ENCODE measurements at regions not wholly inside any gene's neighbourhood (a gene's known extent, or its start where the extent isn't known, plus 50 kb on each side); places are given as distances from the start of the nearest gene placed in this dataset.

DNA sequence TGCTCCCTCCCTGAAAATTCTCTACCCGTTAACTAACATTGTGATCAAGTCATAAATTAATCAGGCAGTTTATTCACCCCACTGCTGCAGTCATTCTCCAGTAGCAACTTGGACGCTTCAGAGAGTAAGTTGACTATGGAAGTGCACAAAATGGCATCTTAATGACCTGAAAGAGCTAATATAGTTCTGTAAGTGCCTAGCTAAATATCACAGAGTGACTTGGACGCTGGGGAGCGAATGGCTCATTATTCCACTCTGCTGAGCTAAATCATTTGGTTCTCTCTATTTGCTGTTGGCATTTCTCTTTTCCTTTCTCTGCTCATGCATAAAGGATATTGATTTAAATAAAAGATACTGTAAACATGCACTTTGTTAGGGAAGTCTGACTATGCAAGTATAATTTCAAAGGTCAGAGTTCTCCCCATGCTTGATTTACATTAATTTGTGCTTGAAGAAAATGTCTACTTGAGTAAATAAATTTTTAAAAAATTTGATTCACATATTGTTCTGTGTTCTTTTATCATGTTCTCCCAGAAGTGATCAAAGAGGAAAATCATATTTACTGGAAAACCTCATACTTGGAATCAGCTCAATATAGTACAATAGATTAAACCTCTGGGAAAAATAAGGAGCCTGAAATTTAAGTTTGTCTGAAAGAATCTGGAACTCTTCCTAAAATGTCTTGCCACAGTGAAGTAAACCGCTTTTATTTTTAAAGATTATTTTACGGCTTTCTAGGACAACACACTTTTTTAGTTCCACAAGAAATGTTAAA lies 169.5 kb upstream of the HAPLN1 start:
- no peak for DNase-seq (ENCODE audit: low read depth)
- no peaks in the 10 kb centered on the region for H3K36me3 ChIP-seq (ENCODE audit: control insufficient read depth, insufficient read depth, low read length)
- no peak overlapping the region for H3K4me3 ChIP-seq (ENCODE audit: low read depth, low read length)
- no peak for FAIRE-seq
- no peaks in the 10 kb centered on the region for H3K27me3 ChIP-seq (ENCODE audit: control insufficient read depth, insufficient read depth, low read length)
- TF ChIP-seq, protein P1, sequence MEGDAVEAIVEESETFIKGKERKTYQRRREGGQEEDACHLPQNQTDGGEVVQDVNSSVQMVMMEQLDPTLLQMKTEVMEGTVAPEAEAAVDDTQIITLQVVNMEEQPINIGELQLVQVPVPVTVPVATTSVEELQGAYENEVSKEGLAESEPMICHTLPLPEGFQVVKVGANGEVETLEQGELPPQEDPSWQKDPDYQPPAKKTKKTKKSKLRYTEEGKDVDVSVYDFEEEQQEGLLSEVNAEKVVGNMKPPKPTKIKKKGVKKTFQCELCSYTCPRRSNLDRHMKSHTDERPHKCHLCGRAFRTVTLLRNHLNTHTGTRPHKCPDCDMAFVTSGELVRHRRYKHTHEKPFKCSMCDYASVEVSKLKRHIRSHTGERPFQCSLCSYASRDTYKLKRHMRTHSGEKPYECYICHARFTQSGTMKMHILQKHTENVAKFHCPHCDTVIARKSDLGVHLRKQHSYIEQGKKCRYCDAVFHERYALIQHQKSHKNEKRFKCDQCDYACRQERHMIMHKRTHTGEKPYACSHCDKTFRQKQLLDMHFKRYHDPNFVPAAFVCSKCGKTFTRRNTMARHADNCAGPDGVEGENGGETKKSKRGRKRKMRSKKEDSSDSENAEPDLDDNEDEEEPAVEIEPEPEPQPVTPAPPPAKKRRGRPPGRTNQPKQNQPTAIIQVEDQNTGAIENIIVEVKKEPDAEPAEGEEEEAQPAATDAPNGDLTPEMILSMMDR (IDR thresholded peaks at IDR 0.05; ENCODE audit: insufficient read depth, low read length, severe bottlenecking), result no peak

DNA sequence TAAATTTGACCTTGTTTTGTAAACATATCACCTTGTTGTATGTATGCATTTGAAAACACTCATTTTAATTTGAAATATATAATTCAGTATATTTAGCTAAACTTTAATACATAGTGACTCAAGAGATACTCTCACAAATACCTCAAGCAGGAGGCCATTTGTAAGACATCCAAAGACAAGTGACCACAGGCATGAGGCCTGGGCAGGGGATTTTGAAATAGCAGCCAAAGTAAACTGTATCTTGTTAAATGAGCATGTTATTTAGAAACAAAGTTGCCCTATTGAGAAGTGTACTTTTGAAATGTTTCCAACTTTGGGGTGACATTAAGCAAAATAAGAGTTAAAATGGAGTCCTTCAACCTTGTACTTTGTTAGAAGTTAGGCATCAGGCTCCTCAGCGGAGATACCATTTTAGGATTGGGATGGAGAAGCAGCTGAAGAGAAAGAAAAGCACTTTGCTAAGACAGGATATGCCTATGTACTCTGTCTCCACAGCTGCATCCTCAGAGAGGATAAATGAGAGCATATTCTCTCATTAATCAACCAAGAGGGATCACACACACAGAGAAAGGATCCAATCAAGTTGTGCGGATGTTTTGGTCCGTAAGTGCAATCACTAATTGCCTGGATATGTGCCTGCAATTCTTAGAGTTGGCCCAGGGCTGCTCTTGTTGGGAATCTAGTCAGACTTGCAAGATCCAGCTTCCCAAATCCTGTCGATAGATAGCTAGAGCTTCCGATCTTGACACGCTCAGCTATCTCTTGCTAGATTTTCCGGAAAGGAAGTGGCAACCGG lies 157.5 kb upstream of the HAPLN1 start:
- DNase-seq (ENCODE audit: low read depth) (no peak), FAIRE-seq (no peak)
- TF ChIP-seq, protein P1 (IDR thresholded peaks at IDR 0.05; ENCODE audit: insufficient read depth, low read length, severe bottlenecking), result no peak
- no peaks in the 10 kb centered on the region for H3K27me3 ChIP-seq (ENCODE audit: control insufficient read depth, insufficient read depth, low read length)
- H3K36me3 ChIP-seq (ENCODE audit: control insufficient read depth, insufficient read depth, low read length), result no peaks in the 10 kb centered on the region
- H3K4me3 ChIP-seq (ENCODE audit: low read depth, low read length), result no peak overlapping the region

DNA sequence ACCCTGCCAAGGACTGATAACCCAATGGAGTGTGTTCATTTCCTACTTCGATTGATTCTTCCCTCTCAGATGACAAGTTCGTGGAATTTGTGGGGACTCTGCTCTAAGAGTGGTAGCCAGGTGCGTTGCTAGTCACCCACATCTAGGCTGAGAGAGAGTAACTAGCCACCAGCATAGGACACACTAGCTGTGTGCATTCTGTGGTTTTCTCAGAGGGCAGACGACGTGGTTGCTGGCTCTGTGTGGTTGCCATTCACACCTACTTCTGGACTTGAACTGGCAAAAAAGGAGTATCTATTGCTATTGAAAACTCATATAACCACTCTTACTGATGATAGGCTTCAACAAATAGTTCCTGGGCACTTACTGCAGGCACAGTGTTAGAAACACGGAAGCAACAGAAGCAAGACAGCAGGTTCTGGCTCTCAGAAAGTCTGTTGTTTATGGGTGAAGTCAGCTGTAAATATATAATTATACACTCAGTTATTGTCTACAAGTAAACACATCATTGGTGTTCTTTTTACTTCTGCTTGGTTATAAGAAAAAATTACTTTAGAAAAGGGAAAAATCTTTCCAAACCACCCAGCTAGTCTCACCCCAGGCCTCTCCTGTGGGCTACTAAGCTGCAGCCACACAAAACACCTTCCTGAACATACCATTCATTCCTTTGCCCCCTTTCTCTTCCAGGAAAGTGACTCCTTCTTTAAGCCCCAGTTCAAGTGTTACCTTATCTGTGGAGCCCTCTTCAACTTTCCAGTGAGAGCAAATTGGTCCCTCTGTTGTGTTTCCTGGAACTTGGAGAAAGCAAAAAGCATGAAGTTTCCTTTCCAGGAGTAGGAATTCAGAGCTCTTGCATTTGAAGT lies 151.1 kb upstream of the HAPLN1 start:
- H3K27me3 ChIP-seq (ENCODE audit: control insufficient read depth, insufficient read depth, low read length), result no peaks in the 10 kb centered on the region
- DNase-seq (ENCODE audit: low read depth) (no peak), FAIRE-seq (no peak)
- no peak overlapping the region for H3K4me3 ChIP-seq (ENCODE audit: low read depth, low read length)
- TF ChIP-seq, protein P1 (IDR thresholded peaks at IDR 0.05; ENCODE audit: insufficient read depth, low read length, severe bottlenecking), result no peak
- no peaks in the 10 kb centered on the region for H3K36me3 ChIP-seq (ENCODE audit: control insufficient read depth, insufficient read depth, low read length)

GRCh38 chr5:83866181-83866580 lies 145.5 kb upstream of the HAPLN1 start:
- Histone ChIP-seq H3K36me3 (ENCODE audit: control insufficient read depth, insufficient read depth, low read length) (no peaks in the 10 kb centered on the region), H3K27me3 (ENCODE audit: control insufficient read depth, insufficient read depth, low read length) (no peaks in the 10 kb centered on the region), H3K4me3 (ENCODE audit: low read depth, low read length) (no peak overlapping the region)
- DNase-seq (ENCODE audit: low read depth), result no peak
- no peak for FAIRE-seq
- TF ChIP-seq, protein P1 (IDR thresholded peaks at IDR 0.05; ENCODE audit: insufficient read depth, low read length, severe bottlenecking), result no peak

DNA sequence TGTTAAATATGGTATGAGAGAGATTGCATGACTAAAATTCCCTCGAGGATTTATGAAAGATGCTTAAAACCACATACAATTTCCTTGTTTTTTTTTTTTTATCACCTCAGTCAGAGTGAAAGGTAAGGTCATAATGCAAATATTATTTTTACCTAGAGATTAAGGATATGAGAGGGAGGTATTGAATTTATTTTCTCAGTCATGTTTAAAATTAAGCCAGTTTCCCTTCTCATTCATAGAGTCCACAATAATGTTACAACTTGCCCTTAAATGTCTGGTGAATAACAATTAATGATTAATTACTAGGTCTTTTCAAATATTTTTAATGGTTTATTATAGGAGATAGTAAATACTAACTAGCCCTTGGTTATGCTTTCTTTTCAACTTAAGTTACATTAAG lies 144.9 kb upstream of the HAPLN1 start:
- no peak for FAIRE-seq

More for the DNA sequence above, 144.9 kb upstream of the HAPLN1 start:
- Histone ChIP-seq H3K4me3 (ENCODE audit: low read depth, low read length) (no peak overlapping the region), H3K36me3 (ENCODE audit: control insufficient read depth, insufficient read depth, low read length) (no peaks in the 10 kb centered on the region), H3K27me3 (ENCODE audit: control insufficient read depth, insufficient read depth, low read length) (no peaks in the 10 kb centered on the region)
- DNase-seq (ENCODE audit: low read depth), result no peak
- TF ChIP-seq, protein P1 (IDR thresholded peaks at IDR 0.05; ENCODE audit: insufficient read depth, low read length, severe bottlenecking), result no peak

Measured in bronchial epithelial cell (primary cell).